Heart left ventricle (tissue), 16 donors: ENCODE measurements at regions not wholly inside any gene's neighbourhood (a gene's known extent, or its start where the extent isn't known, plus 50 kb on each side); places are given as distances from the start of the nearest gene placed in this dataset.

Source experiments
- ATAC-seq, 4 donors: fragments of 200-7000 bp; cut with Tn5 transposase; one replicate each; pipeline ENCODE4 v1.9.1; 2020 to 2022; ENCODE audit warnings: moderate library complexity in 4 of 4, mild to moderate bottlenecking in 3 of 4, moderate number of reproducible peaks in 1 of 4
- DNase-seq, 5 donors: peaks; one replicate each; pipeline ENCODE4 v3.0.0-alpha.2; 2020
- H3K27ac ChIP-seq, 12 donors: fragments of 200-600 bp; sonication (generic) in 4 of 12; one replicate each; pipeline versions ENCODE4 v1.5.0 to v1.8.0; 2016 to 2022; ENCODE audit warnings: mild to moderate bottlenecking in 2 of 12
- H3K27me3 ChIP-seq, 9 donors: fragments of 200-600 bp; sonication (generic) in 2 of 9; one replicate each; pipeline versions ENCODE4 v1.5.1 to v1.8.0; 2016 to 2022; ENCODE audit warnings: mild to moderate bottlenecking in 3 of 9
- H3K36me3 ChIP-seq, 9 donors: fragments of 200-600 bp; sonication (generic) in 2 of 9; one replicate each; pipeline versions ENCODE4 v1.5.0 to v1.8.0; 2018 to 2022; ENCODE audit warnings: mild to moderate bottlenecking in 2 of 9
- H3K4me1 ChIP-seq, 12 donors: fragments of 200-600 bp; sonication (generic) in 4 of 12; one replicate each; pipeline versions ENCODE4 v1.5.0 to v1.8.0; 2016 to 2022; ENCODE audit warnings: mild to moderate bottlenecking in 3 of 12
- H3K4me3 ChIP-seq, 12 donors: fragments of 200-600 bp; sonication (generic) in 4 of 12; one replicate each; pipeline versions ENCODE4 v1.5.0 to v1.8.0; 2017 to 2022; ENCODE audit warnings: mild to moderate bottlenecking in 9 of 12, moderate library complexity in 4 of 12
- H3K9me3 ChIP-seq, 12 donors: fragments of 200-600 bp; sonication (generic) in 4 of 12; one replicate each; pipeline versions ENCODE4 v1.5.0 to v1.8.0; 2016 to 2022; ENCODE audit warnings: mild to moderate bottlenecking in 1 of 12
- POLR2A ChIP-seq, 2 donors: fragments of 450-650 bp; IDR thresholded peaks; one replicate each; pipeline ENCODE4 v1.6.1; 2017; ENCODE audit warnings: antibody characterized with exemption in 2 of 2, mild to moderate bottlenecking in 2 of 2, moderate library complexity in 2 of 2
- WGBS, 4 donors: extraction: QIAGEN DNeasy Blood & Tissue Kit in 2 of 4; methylation state at CpG; one replicate each; pipeline versions ENCODE4 v1.1.5 to v1.1.7; 2013 to 2018; 5-methylcytosine and 5-hydroxymethylcytosine counted together
- intact Hi-C, 10 donors: fragments of 100-400 bp; cut with DNase I; formaldehyde crosslinking; loops; one replicate each; pipeline versions ENCODE4 v1.11.1 to v1.14.2; 2022
- TF ChIP-seq, protein P1 (sequence below), 12 donors: fragments of 200-600 bp; sonication (generic) in 4 of 12; IDR thresholded peaks; one replicate each; pipeline versions ENCODE4 v1.5.0 to v1.8.0; 2018 to 2022; ENCODE audit warnings: antibody characterized with exemption in 12 of 12, mild to moderate bottlenecking in 5 of 12
- donor health status: ischemic (EF 13 %, LVEDD 7.1; RV severe dilation, severe dysfunction).
- donor health status: healthy with polysubstance abuse.
- donor health status: DM: no; HTN: yes; CAD: no.
- donor health status: DM: no; HTN: no; CAD: no.
- donor health status: ischemic (EF 25% LVEDD 6.9; RV normal size, moderate dysfunction).
- donor health status: ischemic (EF 25% LVEDD 5.7; RV mildly dilated, moderate dysfunction).
- donor health status: healthy.
- donor health status: DM: yes; HTN: yes; CAD: no.
- donor health status: ischemic (EF 35%, LVEDD 5.7; RV mildly dilated, moderate dysfunction).
- donor health status: nonischemic (EF 11% LVEDD 7.7; RV severe dilation, severe dysfunction).
- donor health status: DM: yes; HTN: yes; CAD: no.
- donor health status: PGD.
- donor health status: ischemic (EF 29% LVEDD 5.4; RV normal size, mild dysfunction).
- donor health status: nonischemic (EF 23%, LVEDD 6.1; RV moderate dilation, normal function).

DNA sequence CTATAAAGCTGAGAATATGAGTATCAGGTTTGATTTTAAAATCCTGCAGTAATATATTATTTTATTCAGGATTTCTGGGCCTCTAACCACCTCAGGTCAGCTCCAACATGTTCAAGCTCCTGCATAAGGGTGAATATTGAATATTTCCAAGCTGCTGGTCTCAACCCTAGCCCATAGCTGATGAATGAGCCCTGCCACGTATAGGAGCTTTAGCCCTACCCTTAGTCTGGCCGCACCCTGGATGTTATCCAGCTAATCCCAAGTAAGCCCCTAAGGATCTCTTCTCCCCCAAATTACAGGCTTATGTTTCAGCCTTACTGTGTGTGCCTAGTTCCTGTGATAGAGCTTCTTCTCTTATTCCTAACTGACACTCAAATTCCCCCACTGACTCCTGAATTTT, 240.6 kb downstream of the KCTD12 start:
- Histone ChIP-seq H3K4me1 (peaks cover 0 to 3% (median 0%) of the 10 kb centered on the region in 12 donors), H3K27me3 (peaks cover 0 to 3% (median 0%) of the 10 kb centered on the region in 9 donors), H3K4me3 (no peak overlapping the region), H3K9me3 (no peaks in the 10 kb centered on the region), H3K36me3 (no peaks in the 10 kb centered on the region), H3K27ac (no peak overlapping the region)
- TF ChIP-seq POLR2A (IDR thresholded peaks at IDR 0.05), result no peak
- TF ChIP-seq, protein P1, sequence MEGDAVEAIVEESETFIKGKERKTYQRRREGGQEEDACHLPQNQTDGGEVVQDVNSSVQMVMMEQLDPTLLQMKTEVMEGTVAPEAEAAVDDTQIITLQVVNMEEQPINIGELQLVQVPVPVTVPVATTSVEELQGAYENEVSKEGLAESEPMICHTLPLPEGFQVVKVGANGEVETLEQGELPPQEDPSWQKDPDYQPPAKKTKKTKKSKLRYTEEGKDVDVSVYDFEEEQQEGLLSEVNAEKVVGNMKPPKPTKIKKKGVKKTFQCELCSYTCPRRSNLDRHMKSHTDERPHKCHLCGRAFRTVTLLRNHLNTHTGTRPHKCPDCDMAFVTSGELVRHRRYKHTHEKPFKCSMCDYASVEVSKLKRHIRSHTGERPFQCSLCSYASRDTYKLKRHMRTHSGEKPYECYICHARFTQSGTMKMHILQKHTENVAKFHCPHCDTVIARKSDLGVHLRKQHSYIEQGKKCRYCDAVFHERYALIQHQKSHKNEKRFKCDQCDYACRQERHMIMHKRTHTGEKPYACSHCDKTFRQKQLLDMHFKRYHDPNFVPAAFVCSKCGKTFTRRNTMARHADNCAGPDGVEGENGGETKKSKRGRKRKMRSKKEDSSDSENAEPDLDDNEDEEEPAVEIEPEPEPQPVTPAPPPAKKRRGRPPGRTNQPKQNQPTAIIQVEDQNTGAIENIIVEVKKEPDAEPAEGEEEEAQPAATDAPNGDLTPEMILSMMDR (IDR thresholded peaks at IDR 0.05), result no peak
- DNase-seq, result no peak
- intact Hi-C loops, result no loop called here
- ATAC-seq, result no peak
- 94 to 96% (median 95%) methylated on average over 2 of the region's 2 CpGs for WGBS, 4 donors

DNA sequence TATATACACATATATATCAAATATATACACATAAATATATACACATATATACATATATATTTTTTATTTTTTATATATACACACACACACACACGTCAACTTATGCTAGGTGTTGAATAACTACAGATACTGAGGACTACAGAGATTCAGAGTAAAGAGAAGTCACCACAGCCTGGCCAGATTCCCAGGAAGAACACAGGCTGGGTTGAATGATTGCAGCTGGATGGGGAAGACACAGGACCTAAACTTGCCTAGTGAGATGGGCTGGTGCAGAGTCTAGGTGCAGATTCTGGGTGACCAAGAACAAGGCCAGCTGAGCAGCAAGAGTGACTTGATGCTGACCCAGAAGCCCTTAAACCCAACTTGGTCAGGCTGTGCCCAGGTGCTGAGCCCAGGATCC, 241.3 kb downstream of the KCTD12 start:
- H3K27me3 ChIP-seq, result peaks cover 0 to 3% (median 0%) of the 10 kb centered on the region in 9 donors
- H3K4me3 ChIP-seq, result no peak overlapping the region
- ATAC-seq, result no peak
- intact Hi-C loops, result no loop called here
- peaks cover 0 to 3% (median 0%) of the 10 kb centered on the region in 12 donors for H3K4me1 ChIP-seq
- no peak for DNase-seq
- no peak overlapping the region for H3K27ac ChIP-seq
- no peaks in the 10 kb centered on the region for H3K9me3 ChIP-seq
- no peaks in the 10 kb centered on the region for H3K36me3 ChIP-seq
- WGBS, 4 donors, result 0 to 35% (median 0%) methylated on average over 1 of the region's 1 CpG
- no peak for TF ChIP-seq POLR2A (IDR thresholded peaks at IDR 0.05)
- TF ChIP-seq, protein P1 (IDR thresholded peaks at IDR 0.05), result no peak

DNA sequence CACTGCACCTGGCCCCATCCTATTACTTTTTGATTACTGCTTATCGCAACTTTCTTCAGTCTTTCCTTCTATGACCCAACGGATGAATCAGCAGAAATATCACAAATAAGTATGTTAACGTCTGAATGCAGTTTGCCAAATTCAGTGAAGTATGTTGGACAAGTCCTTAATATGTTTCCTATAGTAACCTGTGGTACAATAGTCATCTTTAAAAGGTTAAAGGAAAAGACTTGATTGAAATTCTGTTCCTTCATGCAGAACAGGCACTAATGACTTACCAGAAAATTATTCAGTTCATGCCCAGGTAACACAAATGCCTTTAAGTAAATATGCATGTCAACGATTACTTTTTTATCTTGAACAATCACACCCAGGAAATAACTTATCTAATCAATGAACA, 242.6 kb downstream of the KCTD12 start:
- H3K4me3 ChIP-seq, result no peak overlapping the region
- DNase-seq (no peak), ATAC-seq (no peak)
- H3K27me3 ChIP-seq, result peaks cover 0 to 3% (median 0%) of the 10 kb centered on the region in 9 donors
- H3K4me1 ChIP-seq, result peaks cover 0 to 3% (median 0%) of the 10 kb centered on the region in 12 donors
- H3K27ac ChIP-seq, result no peak overlapping the region
- intact Hi-C loops, result no loop called here
- 91 to 96% (median 94%) methylated on average over 4 of the region's 4 CpGs for WGBS, 4 donors
- no peak for TF ChIP-seq POLR2A (IDR thresholded peaks at IDR 0.05)
- TF ChIP-seq, protein P1 (IDR thresholded peaks at IDR 0.05), result no peak
- no peaks in the 10 kb centered on the region for H3K9me3 ChIP-seq
- H3K36me3 ChIP-seq, result no peaks in the 10 kb centered on the region

DNA sequence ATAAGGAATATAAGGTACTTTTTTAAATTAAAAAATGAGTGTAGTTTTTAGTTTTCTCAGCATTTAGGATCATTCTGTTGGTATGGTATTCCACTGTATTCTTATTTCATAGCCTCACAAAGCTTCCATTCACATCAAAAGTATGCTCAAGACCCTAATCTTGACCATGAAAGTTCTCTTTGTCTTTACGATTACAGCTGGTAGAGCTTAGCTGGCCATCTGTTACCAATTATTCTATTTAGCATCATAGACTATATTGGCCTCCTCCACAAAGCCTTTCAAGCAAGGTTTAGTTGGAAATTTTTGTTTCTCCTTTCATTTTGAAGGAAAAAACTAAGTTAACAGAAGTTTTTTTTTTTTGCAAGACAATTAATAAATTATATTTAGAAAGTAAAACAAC, 245.1 kb downstream of the KCTD12 start:
- Histone ChIP-seq H3K36me3 (no peaks in the 10 kb centered on the region), H3K4me1 (peaks cover 0 to 24% (median 10%) of the 10 kb centered on the region in 12 donors), H3K27ac (peak overlapping the region in 4 of 12 donors; percentile 11 to 72 (median 31)), H3K4me3 (no peak overlapping the region), H3K9me3 (no peaks in the 10 kb centered on the region), H3K27me3 (no peaks in the 10 kb centered on the region)
- 71 to 84% (median 74%) methylated on average over 1 of the region's 1 CpG for WGBS, 4 donors
- DNase-seq, result no peak
- peak in 2 of 4 donors; percentile 52 to 55 for ATAC-seq
- intact Hi-C loops, result no loop called here
- TF ChIP-seq, protein P1 (IDR thresholded peaks at IDR 0.05), result no peak
- TF ChIP-seq POLR2A (IDR thresholded peaks at IDR 0.05), result no peak
